ENCODE measurements at regions not wholly inside any gene's neighbourhood (a gene's known extent, or its start where the extent isn't known, plus 50 kb on each side); places are given as distances from the start of the nearest gene placed in this dataset.

DNA sequence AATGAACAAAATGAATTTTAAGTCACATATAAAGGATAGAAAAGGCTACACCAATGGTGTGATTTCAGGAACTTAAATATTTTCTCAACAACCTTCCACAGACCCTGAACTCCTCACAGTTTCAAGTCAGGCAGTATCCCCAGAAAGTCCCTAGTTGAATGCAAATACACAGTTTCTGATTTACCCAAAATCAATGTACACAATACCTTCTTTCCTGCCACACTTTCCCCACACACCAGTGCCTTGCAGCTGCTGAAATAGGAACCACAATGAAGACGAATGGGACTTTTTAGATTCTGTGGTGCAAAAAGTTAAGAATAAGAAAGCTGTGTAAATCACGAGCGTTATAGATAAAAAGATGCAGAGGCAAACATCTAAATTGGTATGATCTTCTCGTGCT, 552.4 kb upstream of the MEF2C start:
- TF ChIP-seq CTCF (IDR thresholded peaks at IDR 0.05) (no peak), POLR2A (IDR thresholded peaks at IDR 0.05) (no peak)
